ENCODE measurements at regions not wholly inside any gene's neighbourhood (a gene's known extent, or its start where the extent isn't known, plus 50 kb on each side); places are given as distances from the start of the nearest gene placed in this dataset.
"Not testable (repeated sequence)": the region's sequence is repeated elsewhere in the genome, so short reads cannot be mapped to it uniquely, and the experiment has no call there.

GRCh38 chr14:105619324-105619723, 92.9 kb downstream of the TMEM121 start:
- H3K4me3 ChIP-seq (ENCODE audit: low read length); H3K4me1 ChIP-seq (ENCODE audit: control insufficient read depth, low read depth, low read length); H3K36me3 ChIP-seq (ENCODE audit: control insufficient read depth, low read depth, low read length); H3K27ac ChIP-seq (ENCODE audit: low read length); H3K27me3 ChIP-seq (ENCODE audit: control insufficient read depth, insufficient read depth, low read length); H3K9ac ChIP-seq (ENCODE audit: low read length): not testable (repeated sequence)
- peaks cover 32% of the 10 kb centered on the region for H3K9me3 ChIP-seq (ENCODE audit: control insufficient read depth, low read depth, low read length)

- peaks cover 36% of the 10 kb centered on the region for H3K9me3 ChIP-seq (ENCODE audit: control insufficient read depth, low read depth, low read length)
- H3K4me1 ChIP-seq (ENCODE audit: control insufficient read depth, low read depth, low read length); H3K27ac ChIP-seq (ENCODE audit: low read length); H3K36me3 ChIP-seq (ENCODE audit: control insufficient read depth, low read depth, low read length); H3K9ac ChIP-seq (ENCODE audit: low read length); H3K4me3 ChIP-seq (ENCODE audit: low read length); H3K27me3 ChIP-seq (ENCODE audit: control insufficient read depth, insufficient read depth, low read length): not testable (repeated sequence)
Measured at GRCh38 chr14:105620178-105620864, 93.9 kb downstream of the TMEM121 start.

GRCh38 chr14:105620865-105621471, 94.6 kb downstream of the TMEM121 start:
- H3K36me3 ChIP-seq (ENCODE audit: control insufficient read depth, low read depth, low read length); H3K4me1 ChIP-seq (ENCODE audit: control insufficient read depth, low read depth, low read length); H3K4me3 ChIP-seq (ENCODE audit: low read length); H3K9ac ChIP-seq (ENCODE audit: low read length); H3K27ac ChIP-seq (ENCODE audit: low read length); H3K27me3 ChIP-seq (ENCODE audit: control insufficient read depth, insufficient read depth, low read length): not testable (repeated sequence)
- peaks cover 35% of the 10 kb centered on the region for H3K9me3 ChIP-seq (ENCODE audit: control insufficient read depth, low read depth, low read length)

- H3K27ac ChIP-seq (ENCODE audit: low read length); H3K4me1 ChIP-seq (ENCODE audit: control insufficient read depth, low read depth, low read length); H3K36me3 ChIP-seq (ENCODE audit: control insufficient read depth, low read depth, low read length); H3K9ac ChIP-seq (ENCODE audit: low read length); H3K4me3 ChIP-seq (ENCODE audit: low read length); H3K27me3 ChIP-seq (ENCODE audit: control insufficient read depth, insufficient read depth, low read length): not testable (repeated sequence)
- peaks cover 30% of the 10 kb centered on the region for H3K9me3 ChIP-seq (ENCODE audit: control insufficient read depth, low read depth, low read length)
Measured at GRCh38 chr14:105621479-105622328, 95.3 kb downstream of the TMEM121 start.

- Histone ChIP-seq H3K9ac (ENCODE audit: low read length) (no peak overlapping the region), H3K27me3 (ENCODE audit: control insufficient read depth, insufficient read depth, low read length) (no peaks in the 10 kb centered on the region), H3K9me3 (ENCODE audit: control insufficient read depth, low read depth, low read length) (peaks cover 23% of the 10 kb centered on the region), H3K4me3 (ENCODE audit: low read length) (no peak overlapping the region), H3K27ac (ENCODE audit: low read length) (no peak overlapping the region), H3K4me1 (ENCODE audit: control insufficient read depth, low read depth, low read length) (no peaks in the 10 kb centered on the region), H3K36me3 (ENCODE audit: control insufficient read depth, low read depth, low read length) (no peaks in the 10 kb centered on the region)
Measured at GRCh38 chr14:105622329-105622955, 96.1 kb downstream of the TMEM121 start.

GRCh38 chr14:105623178-105623577, 96.8 kb downstream of the TMEM121 start:
- H3K27me3 ChIP-seq (ENCODE audit: control insufficient read depth, insufficient read depth, low read length); H3K4me1 ChIP-seq (ENCODE audit: control insufficient read depth, low read depth, low read length); H3K9ac ChIP-seq (ENCODE audit: low read length); H3K4me3 ChIP-seq (ENCODE audit: low read length); H3K27ac ChIP-seq (ENCODE audit: low read length); H3K36me3 ChIP-seq (ENCODE audit: control insufficient read depth, low read depth, low read length): not testable (repeated sequence)
- H3K9me3 ChIP-seq (ENCODE audit: control insufficient read depth, low read depth, low read length) = peaks cover 20% of the 10 kb centered on the region

GRCh38 chr14:105624346-105624745, 98.0 kb downstream of the TMEM121 start:
- not testable (repeated sequence) for H3K4me3 ChIP-seq (ENCODE audit: low read length); H3K4me1 ChIP-seq (ENCODE audit: control insufficient read depth, low read depth, low read length); H3K27me3 ChIP-seq (ENCODE audit: control insufficient read depth, insufficient read depth, low read length); H3K9ac ChIP-seq (ENCODE audit: low read length); H3K36me3 ChIP-seq (ENCODE audit: control insufficient read depth, low read depth, low read length); H3K27ac ChIP-seq (ENCODE audit: low read length)
- peaks cover 18% of the 10 kb centered on the region for H3K9me3 ChIP-seq (ENCODE audit: control insufficient read depth, low read depth, low read length)

- H3K36me3 ChIP-seq (ENCODE audit: control insufficient read depth, low read depth, low read length); H3K4me3 ChIP-seq (ENCODE audit: low read length); H3K4me1 ChIP-seq (ENCODE audit: control insufficient read depth, low read depth, low read length): not testable (repeated sequence)
Measured at GRCh38 chr14:105624749-105625434, 98.5 kb downstream of the TMEM121 start.

GRCh38 chr14:105625448-105625847, 99.1 kb downstream of the TMEM121 start:
- not testable (repeated sequence) for H3K36me3 ChIP-seq (ENCODE audit: control insufficient read depth, low read depth, low read length); H3K27ac ChIP-seq (ENCODE audit: low read length); H3K4me1 ChIP-seq (ENCODE audit: control insufficient read depth, low read depth, low read length); H3K4me3 ChIP-seq (ENCODE audit: low read length); H3K9ac ChIP-seq (ENCODE audit: low read length); H3K27me3 ChIP-seq (ENCODE audit: control insufficient read depth, insufficient read depth, low read length)
- H3K9me3 ChIP-seq (ENCODE audit: control insufficient read depth, low read depth, low read length) = peaks cover 15% of the 10 kb centered on the region

More at GRCh38 chr14:105624749-105625434, 98.5 kb downstream of the TMEM121 start:
- H3K9ac ChIP-seq (ENCODE audit: low read length); H3K27ac ChIP-seq (ENCODE audit: low read length); H3K27me3 ChIP-seq (ENCODE audit: control insufficient read depth, insufficient read depth, low read length): not testable (repeated sequence)
- H3K9me3 ChIP-seq (ENCODE audit: control insufficient read depth, low read depth, low read length) = peaks cover 14% of the 10 kb centered on the region

GRCh38 chr14:105626111-105626510, 99.7 kb downstream of the TMEM121 start:
- not testable (repeated sequence) for H3K4me1 ChIP-seq (ENCODE audit: control insufficient read depth, low read depth, low read length); H3K9ac ChIP-seq (ENCODE audit: low read length); H3K36me3 ChIP-seq (ENCODE audit: control insufficient read depth, low read depth, low read length); H3K27me3 ChIP-seq (ENCODE audit: control insufficient read depth, insufficient read depth, low read length); H3K4me3 ChIP-seq (ENCODE audit: low read length); H3K27ac ChIP-seq (ENCODE audit: low read length)
- H3K9me3 ChIP-seq (ENCODE audit: control insufficient read depth, low read depth, low read length) = peaks cover 20% of the 10 kb centered on the region

GRCh38 chr14:105626651-105627050, 100.3 kb downstream of the TMEM121 start:
- peaks cover 20% of the 10 kb centered on the region for H3K9me3 ChIP-seq (ENCODE audit: control insufficient read depth, low read depth, low read length)
- H3K27ac ChIP-seq (ENCODE audit: low read length); H3K4me1 ChIP-seq (ENCODE audit: control insufficient read depth, low read depth, low read length); H3K36me3 ChIP-seq (ENCODE audit: control insufficient read depth, low read depth, low read length); H3K9ac ChIP-seq (ENCODE audit: low read length); H3K27me3 ChIP-seq (ENCODE audit: control insufficient read depth, insufficient read depth, low read length); H3K4me3 ChIP-seq (ENCODE audit: low read length): not testable (repeated sequence)
